GM19372 (cell line): ENCODE measurements at regions not wholly inside any gene's neighbourhood (a gene's known extent, or its start where the extent isn't known, plus 50 kb on each side); places are given as distances from the start of the nearest gene placed in this dataset.
A peak's percentile ranks its signal among the peaks of the same experiment; 100 is the strongest.
"Not testable (repeated sequence)": the region's sequence is repeated elsewhere in the genome, so short reads cannot be mapped to it uniquely, and the experiment has no call there.

ENCODE experiments used
- ATAC-seq: cut with Tn5 transposase; IDR thresholded peaks from one replicate; pipeline ENCODE4 v1.9.1; 2021; ENCODE audit warnings: mild to moderate bottlenecking, low read depth, moderate library complexity; ENCODE audit not compliant: unreplicated experiment

GRCh38 chr12:75944097-75944904, 87.3 kb downstream of the PHLDA1 start:
- ATAC-seq: peak; percentile 88

GRCh38 chr12:75943730-75944096, 87.9 kb downstream of the PHLDA1 start:
- no peak for ATAC-seq

GRCh38 chr12:75941661-75942060, 89.9 kb downstream of the PHLDA1 start:
- ATAC-seq: not testable (repeated sequence)

- no peak for ATAC-seq
These were observed 92.4 kb downstream of the PHLDA1 start for GRCh38 chr12:75939016-75939642.

- no peak for ATAC-seq
These were observed 93.4 kb downstream of the PHLDA1 start for GRCh38 chr12:75938189-75938588.

GRCh38 chr12:75937486-75937885, 94.1 kb downstream of the PHLDA1 start:
- no peak for ATAC-seq

GRCh38 chr12:75936515-75937440, 94.8 kb downstream of the PHLDA1 start:
- ATAC-seq: no peak

- no peak for ATAC-seq
These were observed 95.9 kb downstream of the PHLDA1 start for GRCh38 chr12:75935539-75936242.

GRCh38 chr12:75933101-75933500, 98.5 kb downstream of the PHLDA1 start:
- ATAC-seq: no peak

GRCh38 chr12:75932241-75932640, 99.3 kb downstream of the PHLDA1 start:
- no peak for ATAC-seq

- ATAC-seq: no peak
These were observed 107.5 kb downstream of the PHLDA1 start for GRCh38 chr12:75923964-75924666.

- ATAC-seq: no peak
These were observed 108.5 kb downstream of the PHLDA1 start for GRCh38 chr12:75922944-75923642.

- no peak for ATAC-seq
These were observed 109.8 kb downstream of the PHLDA1 start for GRCh38 chr12:75921622-75922289.

- ATAC-seq: no peak
These were observed 113.9 kb downstream of the PHLDA1 start for GRCh38 chr12:75917715-75918114.

GRCh38 chr12:75917083-75917482, 114.5 kb downstream of the PHLDA1 start:
- no peak for ATAC-seq

- no peak for ATAC-seq
These were observed 117.8 kb downstream of the PHLDA1 start for GRCh38 chr12:75913502-75914351.

GRCh38 chr12:75909714-75910656, 121.6 kb downstream of the PHLDA1 start:
- no peak for ATAC-seq
